RCC 7860 (cell line): ENCODE measurements at regions not wholly inside any gene's neighbourhood (a gene's known extent, or its start where the extent isn't known, plus 50 kb on each side); places are given as distances from the start of the nearest gene placed in this dataset.

Experiments
- DNase-seq: peaks from one replicate; pipeline ENCODE4 v3.0.0-alpha.2; 2015; ENCODE audit warnings: low spot score
- FAIRE-seq: peaks from 2 replicates; lab custom pipeline; 2012; peaks lifted over from hg19 to GRCh38; lab: Jason Lieb, UNC

DNA sequence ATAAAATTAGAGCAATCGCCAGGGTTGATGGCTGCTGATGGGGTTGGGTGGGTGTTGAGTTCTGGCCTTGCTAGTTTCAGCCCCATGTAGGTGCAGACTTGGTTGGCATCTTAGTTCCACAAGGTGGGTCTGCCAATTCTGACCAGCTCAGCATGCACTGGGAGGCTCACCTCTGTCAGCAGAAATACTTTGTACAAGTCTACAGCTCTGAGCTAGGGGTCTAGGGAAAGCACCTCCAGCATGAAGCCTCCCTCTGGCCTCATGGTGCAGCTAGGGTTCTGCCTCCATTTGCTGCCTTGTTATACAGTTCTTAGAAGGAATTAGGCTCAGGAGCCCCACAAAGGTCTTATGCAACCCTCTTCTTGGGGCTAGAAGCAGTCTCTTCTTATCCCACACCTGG, 278.9 kb upstream of the HDAC4 start:
- FAIRE-seq (no peak), DNase-seq (no peak)

DNA sequence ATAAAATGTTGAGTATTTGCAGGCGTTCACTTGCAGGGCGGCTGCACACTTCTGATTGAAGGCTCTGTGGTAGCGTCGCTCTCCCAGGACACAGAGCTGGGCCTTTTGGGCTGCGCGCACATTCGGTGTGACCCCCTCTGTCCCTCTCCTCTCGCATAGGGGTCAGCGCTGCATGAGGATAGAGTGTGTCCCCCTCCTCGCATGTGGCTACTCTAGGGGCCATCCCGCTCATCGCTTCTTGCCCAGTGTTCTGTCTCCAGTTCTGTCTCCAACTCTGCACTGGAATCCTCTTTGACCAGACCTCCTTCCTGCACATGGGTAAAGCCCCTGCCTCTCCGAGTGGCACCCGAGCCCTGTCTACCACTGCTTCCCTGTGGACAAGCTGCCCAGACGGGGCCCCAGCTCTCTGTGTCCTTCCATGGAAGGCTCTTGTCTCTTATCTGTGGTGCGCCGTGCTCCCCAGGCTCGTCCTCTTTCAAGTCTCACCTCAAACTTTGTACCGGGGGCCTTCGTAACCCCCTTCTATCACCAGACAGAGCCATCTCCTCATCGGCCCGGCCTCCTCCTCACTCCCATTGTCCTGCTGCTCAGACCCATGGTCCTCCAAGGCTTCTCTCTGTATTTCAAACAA, 278.0 kb upstream of the HDAC4 start:
- DNase-seq (no peak), FAIRE-seq (no peak)

DNA sequence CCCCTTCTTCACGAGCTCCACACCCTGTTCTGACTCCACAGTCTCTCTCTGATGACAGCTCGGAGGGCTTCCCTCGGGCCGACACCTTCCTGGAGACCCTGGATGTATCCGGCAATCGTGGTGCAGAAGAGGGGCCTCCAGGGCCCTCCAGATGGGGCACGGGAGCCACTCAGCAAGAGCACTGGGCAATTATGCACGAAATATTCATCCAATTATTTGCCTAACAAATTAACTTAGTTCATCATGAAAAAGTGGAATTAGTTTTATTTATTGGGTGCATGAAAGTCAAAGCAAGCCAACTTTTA, 277.3 kb upstream of the HDAC4 start:
- FAIRE-seq (no peak), DNase-seq (no peak)

DNA sequence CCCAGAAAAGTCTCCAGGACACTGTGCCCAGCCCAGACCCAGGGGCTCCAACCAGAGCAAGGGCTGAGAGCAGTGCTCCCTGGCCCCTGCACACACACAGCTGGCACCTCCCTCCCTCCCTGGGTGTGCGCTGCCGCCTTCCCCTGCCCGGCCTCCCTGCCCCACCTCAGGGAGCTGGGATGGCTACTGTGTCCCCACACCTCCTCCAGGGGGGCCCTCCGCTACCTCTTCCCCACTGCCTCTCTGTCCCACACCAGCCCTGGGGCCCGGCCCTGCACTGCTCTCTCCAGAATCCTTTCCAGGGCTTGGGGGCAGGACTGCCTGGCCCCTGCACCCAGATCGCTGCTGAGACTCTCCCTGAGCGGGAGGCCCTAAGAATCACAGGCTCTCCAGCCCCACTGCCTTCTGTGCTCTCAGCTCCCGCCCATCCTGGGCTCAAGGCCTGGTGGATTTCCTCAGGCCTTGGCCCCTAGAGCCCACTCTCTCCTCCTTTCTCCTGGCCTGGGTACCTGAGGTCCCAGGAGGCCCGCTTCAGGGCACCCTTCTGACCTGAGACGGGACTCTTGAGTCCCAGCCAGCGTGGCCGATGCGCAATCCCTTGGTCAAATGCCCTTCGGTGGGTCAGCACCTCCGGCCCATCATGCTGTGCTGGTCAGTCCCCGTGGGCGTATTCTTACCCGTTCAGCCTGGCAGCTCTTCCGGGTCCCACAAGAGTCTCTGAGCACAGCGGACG, 276.8 kb upstream of the HDAC4 start:
- FAIRE-seq (no peak), DNase-seq (no peak)

DNA sequence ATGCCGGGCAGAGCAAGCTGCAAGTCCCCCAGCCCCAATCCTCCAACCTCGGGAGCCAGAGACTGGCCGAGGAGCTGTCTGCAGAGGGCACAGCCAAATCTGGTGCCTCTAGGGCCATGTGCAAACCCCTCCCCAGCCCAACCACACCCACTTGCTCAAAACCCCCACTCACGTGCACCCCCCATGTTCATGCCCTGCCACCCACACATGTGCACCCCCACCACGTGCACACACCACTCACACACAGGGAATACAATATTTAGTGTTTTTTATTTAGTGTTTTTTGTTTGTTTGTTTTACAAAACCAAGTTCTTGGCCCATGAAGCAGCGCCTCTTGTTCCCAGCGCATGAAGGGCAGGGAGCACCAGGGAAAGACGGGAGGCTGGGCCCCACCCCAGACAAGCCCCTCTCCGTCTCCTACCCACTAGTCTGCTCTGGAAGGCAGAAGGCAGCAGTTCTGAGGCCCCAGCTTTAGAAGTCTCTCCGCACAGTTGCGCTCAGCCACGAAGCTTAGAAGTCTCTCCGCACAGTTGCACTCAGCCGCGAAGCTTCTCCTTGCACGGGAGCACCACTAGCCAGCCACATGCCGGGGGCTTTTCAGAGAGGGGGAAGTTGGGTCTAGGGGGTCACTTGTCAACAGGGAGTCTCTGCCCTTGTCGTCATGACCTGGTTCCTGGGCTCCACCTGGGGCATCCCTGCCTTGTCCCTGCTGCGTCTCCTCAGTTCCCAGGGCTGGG, 276.1 kb upstream of the HDAC4 start:
- no peak for FAIRE-seq
- no peak for DNase-seq

DNA sequence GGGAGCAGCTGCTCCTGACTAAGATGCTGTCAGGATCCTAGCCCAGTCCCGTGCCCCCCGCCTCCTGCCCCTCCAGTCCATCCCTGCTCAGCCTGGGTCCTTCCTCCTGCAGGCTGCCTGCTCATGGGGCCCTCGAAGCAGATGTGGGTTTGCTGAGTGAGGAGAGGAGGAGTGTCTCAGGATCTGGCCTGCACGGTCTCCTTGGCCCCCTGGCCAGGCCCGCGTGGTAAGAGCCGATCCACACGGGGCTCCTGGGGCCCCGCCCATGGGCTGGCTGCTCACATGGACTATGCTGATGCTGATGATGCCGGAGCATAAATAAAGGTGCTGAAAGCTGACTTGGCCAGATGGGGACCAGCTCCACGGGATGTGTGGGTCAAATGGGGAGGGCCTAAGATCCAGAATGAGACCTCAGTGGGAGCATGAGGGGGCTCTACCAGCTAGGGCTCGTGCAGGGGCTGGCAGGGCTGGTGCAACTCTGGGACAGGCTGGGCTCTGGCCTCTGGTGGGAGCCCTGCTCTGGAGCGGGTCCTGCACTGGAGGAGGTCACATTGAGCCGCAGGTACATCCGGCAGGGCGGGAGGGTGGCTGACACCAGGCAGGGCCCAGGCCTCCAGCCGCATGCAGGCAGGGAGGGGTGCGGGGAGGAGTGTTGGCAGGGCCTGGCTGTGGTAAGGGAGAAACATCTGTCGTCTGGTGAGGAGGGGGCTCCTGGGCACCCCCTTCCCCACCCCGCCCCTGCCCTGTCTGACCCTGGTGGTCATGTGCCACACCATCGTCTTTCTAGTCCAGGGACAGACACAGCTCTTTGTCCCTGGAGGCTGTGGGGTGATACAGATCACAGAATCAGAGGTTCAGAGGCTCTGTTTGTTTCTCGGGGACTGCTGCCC, 275.3 kb upstream of the HDAC4 start:
- no peak for DNase-seq
- FAIRE-seq = no peak

DNA sequence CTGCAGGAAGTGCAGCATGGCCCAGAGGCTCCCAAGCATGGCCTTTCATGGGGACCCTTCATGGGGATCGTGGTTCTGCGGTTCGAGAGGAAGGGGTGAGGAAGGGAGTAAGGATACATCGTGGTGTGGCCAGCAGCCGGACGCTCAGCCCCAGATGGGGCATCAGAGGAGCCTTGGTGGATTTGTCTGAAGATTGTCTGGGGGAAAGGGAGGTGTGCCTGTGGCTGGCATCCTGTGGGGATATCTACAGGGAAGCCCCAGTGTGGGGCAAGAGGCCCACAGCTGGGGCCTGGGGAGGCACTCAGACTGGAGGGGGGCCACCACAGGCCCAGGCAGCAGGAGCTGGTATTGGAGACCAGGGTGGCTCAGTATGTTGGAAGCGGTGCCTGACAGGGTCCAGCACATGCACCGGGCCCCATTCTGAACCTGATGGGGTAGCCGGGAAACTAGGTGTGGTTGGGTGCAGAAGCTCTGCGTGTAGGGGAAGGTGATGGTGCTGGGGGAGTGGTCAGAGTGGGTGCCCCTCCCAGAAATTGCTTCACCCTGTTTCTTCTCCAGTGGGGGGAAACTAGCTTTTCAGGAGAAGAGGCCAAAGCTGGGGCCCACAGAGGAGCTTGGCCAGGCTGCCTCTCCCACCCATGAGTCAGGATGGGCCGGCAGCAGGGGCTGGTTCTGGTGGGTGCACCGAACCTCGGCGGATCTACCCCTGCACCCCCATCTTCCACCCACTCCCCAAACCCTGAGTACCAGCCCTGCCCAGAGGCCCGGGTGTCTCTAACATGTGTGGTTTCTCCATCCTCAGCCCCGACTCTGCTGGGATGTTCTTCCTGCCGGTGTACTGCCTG, 274.4 kb upstream of the HDAC4 start:
- no peak for DNase-seq
- no peak for FAIRE-seq

DNA sequence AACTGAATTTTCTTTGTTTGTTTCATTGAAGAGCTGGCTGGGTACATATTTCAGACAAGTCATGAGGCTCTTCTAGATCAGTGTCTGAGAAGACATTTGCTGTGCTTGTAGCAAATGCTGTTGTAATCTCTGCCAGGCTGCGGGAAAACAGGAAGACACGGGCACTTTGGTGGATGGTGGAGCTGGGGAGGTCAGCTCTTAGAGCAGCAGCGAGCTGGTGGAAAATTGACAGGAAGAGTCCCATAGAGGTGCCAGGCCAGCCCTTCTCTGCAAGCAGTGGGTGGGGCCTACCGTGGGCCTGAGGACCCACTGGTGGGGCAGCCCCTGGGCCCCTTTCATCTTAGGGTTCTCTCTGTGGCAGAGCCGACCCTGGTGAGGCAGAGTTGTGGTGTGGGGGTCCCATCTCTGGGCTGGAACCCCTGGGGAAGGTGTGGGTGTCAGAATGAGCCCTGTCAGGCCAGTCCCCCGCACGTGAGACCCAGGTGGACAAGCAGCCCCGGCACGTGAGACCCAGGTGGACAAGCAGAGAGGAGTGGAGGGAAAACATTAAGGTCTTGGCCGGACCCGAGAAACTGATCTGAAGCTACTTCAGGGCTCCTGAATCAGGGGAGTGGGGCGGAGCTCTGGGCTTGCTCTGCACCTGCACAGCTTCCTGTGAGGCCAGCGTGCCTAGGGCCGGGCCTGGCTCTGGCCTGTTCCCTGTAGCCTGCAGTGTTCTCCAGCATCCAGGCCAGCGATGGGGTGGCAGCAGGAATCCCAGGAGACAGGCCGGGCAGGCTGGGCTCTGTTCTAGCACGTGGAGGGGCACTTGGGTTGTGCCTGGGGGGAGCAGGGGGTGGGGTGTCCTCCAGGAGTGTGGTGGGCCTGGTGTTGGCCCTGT, 273.5 kb upstream of the HDAC4 start:
- no peak for DNase-seq
- FAIRE-seq = no peak

DNA sequence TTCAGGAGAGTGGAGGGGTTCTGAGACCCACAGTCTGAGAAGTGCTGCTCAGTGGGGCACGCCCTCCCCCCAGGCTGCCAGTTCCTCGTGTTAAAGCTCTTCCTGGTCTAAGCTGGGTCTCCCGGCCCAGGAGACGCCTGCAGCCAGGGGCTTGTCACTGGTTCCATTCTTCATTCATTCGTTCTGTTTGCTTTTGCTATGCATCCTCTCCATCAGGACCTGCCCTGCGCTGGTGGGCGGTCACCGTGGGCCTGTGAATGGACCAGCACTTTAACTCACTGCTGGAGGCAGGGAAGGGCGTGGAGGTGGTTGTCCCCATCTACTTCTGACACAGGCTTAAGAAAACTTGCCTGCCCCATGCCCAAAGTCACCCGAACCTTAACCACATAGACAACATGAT, 272.8 kb upstream of the HDAC4 start:
- no peak for FAIRE-seq
- no peak for DNase-seq

DNA sequence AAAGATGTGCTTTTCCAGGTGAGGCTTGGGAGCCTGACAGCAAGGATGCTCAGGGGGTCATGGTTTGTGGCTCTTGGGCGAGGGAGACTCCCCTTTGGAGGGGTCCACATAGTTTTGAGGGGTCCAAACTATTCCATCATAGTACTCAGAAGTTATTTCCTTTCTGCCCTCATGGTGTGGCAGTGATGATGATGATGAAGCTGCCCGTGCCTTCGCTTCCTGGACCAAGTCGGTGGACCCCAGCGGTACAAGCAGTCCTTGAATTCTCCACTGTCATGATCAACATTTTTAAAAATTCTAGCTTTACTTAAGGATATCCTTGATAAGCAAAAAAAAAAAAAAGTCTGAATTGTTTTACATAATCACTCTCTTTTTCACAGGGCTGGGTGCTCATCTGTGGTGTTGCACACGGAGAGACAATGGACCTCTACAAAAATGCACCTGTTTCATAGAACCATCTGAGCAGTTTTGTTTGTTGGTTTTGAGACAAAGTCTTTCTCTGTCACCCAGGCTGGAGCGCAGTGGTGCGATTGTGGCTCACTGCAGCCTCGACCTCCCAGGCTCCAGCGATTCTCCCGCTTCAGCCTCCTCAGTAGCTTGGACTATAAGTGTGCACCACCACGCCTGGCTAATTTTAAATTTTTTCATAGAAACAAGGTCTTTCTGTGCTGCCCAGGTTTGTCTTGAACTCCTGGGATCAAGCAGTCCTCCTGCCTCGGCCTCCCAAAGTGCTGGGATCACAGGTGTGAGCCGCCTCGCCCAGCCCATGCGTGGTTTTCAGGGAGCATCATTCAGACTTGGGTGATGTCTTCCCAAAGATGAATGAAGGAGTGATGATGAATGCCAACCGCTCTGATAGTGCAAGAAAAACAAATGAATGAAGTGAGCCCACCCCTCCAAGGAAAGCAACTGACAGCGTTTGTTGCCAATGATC, 271.4 kb upstream of the HDAC4 start:
- DNase-seq (no peak), FAIRE-seq (no peak)

DNA sequence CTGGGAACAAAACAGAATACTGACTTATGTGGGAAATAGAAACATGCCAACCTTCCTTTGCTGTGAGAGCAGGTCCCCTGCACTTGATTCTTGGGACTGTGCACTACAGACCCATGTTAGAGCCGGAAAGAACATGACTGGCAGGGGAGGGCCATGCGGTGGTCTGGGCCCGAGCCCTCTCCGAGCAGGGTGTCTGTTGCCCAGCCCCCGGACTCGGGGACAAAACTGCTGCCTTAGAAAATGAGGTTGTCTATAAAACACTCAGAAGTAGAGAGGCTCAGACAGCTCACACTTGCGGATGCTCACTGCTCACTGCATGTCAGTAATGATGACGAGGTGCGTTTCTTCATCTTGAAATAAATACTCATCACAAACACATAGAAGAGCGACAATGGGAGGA, 270.7 kb upstream of the HDAC4 start:
- DNase-seq (no peak), FAIRE-seq (no peak)

DNA sequence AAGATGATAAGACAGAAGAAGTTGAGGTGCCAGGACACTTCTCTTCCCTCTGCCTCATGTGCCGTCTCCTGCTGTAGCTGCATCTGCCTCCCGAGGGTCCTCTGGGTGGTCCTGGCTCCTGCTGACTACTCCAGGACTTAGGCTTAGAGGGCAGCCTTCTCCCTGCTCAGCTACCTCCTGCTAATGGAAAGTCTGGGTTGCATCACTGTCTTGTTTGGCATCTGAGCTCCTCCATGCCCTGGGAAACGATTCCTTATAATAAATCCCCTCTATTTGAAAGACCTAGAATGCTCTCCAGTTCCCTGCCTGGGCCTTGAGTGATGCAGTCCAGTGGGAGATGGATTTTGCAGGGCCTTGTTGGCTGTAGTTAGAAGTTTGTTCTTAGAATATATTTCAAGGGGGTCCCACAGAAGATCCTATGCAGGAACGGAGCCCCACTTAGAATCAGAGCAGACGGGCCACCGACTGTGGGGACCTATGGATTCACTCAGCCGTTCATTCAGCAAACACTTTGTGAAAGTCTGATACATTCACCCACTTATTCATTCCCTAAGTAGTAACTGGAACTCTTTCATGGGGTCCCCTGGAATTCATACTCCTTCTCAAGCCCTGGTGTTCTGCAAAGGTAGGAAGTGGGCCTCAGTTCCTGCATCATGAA, 269.8 kb upstream of the HDAC4 start:
- FAIRE-seq = no peak

DNA sequence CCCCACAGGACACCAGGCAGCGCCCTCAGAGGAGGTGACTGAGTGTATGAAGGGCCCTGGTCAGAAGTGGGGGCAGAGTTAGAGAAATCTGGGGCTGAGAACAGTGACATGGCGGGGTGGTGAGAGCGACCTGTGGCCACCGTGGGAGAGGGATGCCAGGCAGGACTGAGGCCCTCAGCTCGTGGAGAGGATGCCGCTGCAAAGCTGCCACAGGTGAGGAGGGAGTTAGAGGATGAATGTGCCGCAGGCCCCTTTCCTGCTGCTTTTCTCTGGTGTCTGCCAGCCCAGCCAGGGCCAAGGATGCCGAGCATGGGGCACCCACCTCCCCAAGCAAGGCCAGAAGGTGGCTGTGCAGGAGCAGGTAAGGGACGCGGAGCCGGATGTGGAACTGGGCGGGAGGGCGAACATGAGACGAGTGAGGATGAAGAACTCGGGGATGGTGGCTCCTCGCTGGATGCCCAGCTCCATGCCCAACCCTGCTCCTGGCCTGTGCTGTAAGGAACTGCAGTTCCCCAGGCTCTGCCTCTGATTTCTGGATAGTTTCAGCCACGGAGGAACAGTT, 269.2 kb upstream of the HDAC4 start:
- FAIRE-seq = no peak

More for the DNA sequence above, 269.8 kb upstream of the HDAC4 start:
- DNase-seq = no peak

DNA sequence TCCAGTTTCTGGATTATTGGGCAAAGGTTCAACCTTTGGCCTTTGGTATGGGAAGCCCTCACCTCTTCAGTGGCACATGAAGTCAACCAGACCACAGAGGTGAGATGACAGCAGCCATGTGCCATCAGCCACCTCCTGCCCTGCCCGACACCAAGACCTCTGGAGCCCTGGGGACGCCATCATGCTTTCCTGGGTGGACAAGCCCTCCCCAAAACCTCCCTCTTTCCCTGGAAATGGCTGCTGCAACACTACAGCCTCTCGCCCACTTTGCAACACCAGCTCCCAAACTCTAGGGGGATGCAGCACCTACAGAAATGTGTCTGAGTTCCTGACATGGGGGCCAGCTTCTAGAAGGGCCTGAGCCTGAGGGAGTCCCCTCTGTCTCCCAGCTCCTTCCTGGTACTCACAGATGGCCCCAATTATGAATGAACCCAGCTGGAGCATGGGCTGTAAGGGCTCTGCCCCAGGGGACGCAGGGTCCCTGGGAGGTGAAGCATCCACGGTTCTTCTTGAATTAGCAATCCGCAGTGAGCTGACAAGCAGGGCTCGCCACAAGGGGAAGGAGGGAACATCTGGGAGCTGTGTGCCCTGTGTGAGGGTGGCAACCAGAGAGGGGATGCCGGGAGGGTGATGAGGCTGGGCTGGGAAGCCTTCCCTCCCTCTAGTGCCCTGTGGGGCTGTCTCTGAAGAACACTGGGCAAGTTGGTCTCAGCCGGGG, 268.5 kb upstream of the HDAC4 start:
- DNase-seq = no peak
- no peak for FAIRE-seq

More for the DNA sequence above, 269.2 kb upstream of the HDAC4 start:
- no peak for DNase-seq

DNA sequence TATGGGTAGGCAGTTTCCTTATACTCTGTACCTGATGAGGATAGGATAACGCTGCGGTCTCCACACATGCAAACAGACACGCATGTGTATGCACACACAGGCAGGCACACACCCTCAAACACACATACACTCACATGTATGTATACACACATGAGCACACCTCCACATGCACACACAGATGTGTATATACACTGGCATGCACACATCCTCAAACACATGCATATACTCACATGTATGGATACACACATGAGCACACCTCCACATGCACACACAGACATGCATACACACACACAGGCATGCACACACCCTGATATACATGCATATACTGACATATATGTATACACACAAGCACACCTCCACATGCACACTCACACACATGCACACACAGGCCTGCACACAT, 267.8 kb upstream of the HDAC4 start:
- no peak for DNase-seq
- FAIRE-seq = no peak

DNA sequence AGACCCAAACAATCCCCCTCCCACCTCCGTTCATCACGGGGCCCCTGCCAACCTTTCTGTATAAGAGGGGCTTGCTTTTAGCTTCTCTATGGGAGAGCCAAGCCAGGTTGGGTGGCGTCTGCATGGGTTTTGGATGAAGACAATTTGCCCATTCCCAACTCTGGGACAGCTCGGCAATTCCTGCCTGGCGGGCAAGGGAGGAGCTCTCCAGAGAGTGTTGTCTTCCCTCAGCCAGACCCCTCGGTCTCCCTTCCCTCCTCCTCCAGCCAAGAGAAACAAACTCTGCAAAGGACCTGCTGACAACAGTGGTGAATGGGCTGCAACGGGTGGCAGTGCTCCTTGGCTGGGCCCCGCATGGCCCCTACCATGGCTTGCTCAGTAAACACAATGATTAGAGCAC, 267.2 kb upstream of the HDAC4 start:
- DNase-seq (no peak), FAIRE-seq (no peak)

DNA sequence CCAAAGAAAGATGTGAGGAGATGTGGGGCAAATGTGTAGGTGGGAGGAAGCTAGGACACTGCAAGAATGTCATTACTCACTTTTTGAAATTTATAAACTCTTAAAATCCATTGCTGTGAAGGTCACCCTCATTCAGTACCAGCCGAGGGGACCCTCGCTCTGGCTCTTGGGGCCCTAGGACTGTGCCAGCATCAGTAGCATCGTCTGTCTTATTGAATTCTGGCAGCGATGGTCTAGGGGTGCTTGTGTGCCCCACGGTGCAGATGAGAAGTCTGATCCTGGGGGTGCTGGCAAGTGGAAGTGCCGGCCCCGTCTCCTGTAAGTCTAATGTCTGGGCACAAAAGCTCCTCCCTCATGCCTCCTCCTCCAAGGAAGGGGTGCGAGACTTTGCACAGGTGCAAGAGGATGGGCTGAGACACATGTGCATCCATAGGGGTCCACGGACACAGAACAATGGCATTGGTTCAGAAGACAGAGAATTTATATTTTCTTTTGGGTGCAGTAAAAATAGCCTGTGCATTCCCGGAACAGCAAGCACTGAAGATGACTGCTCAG, 266.7 kb upstream of the HDAC4 start:
- FAIRE-seq = no peak
- no peak for DNase-seq
